GM21528 (cell line): ENCODE measurements at regions not wholly inside any gene's neighbourhood (a gene's known extent, or its start where the extent isn't known, plus 50 kb on each side); places are given as distances from the start of the nearest gene placed in this dataset.
"Not testable (repeated sequence)": the region's sequence is repeated elsewhere in the genome, so short reads cannot be mapped to it uniquely, and the experiment has no call there.

ENCODE experiments used
- ATAC-seq: cut with Tn5 transposase; IDR thresholded peaks from one replicate; pipeline ENCODE4 v1.9.1; 2021; ENCODE audit warnings: mild to moderate bottlenecking, moderate library complexity; ENCODE audit not compliant: unreplicated experiment, low FRiP score

DNA sequence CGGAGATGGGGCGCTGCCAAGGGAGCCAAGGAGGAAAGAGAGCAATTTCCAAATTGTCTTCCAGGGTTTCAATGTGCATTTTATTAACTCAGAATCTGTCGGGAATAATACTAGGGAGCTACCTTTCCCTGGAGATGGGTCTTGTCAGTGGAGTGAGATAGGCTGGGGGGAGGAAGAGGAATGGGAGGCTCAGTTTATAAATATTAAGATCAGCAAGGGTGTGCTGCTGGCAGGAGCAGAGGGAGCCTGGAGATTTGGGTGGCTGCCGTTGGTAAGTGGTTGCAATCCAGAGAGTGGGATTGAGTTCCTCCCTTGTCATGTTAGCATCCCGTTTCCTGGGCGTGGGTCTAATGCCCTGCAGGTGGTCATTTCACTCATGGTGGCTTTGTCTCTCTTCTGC lies 89.9 kb upstream of the ZNG1F start:
- not testable (repeated sequence) for ATAC-seq

DNA sequence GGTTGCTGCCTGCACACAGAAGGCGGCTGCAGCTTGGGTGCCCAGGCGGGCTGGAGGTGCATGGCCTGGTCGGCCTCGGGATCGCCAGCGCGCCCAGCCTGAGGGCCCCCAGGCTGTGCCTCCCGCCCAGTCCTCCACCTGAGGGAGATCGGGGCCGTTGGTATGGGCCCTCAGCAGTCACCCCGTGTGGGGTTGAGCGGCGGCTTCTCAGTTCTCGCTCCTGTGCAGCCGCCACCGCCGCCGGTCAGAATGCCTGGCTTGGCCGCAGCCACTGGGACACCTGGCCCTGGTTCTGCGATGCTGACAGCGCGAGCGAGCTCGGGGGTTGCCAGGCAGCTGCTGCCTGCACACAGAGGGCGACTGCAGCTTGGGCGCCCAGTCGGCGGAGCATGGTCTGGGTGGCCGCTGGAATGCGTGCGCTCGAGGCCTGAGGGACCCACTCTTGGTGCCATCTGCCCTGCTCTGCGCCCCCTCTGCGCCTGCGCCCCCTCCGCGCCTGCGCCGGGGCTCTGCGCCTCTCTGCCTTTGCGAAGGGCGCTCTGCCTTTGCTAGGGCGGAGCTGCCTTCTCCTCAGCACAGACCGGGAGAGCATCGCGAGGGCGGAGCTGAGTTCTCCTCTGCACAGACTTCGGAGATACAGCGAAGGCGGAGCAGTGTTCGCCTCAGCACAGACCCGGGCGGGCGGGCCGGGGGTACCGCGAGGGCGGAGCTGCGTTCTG lies 84.6 kb upstream of the ZNG1F start:
- peak; percentile 100 for ATAC-seq

DNA sequence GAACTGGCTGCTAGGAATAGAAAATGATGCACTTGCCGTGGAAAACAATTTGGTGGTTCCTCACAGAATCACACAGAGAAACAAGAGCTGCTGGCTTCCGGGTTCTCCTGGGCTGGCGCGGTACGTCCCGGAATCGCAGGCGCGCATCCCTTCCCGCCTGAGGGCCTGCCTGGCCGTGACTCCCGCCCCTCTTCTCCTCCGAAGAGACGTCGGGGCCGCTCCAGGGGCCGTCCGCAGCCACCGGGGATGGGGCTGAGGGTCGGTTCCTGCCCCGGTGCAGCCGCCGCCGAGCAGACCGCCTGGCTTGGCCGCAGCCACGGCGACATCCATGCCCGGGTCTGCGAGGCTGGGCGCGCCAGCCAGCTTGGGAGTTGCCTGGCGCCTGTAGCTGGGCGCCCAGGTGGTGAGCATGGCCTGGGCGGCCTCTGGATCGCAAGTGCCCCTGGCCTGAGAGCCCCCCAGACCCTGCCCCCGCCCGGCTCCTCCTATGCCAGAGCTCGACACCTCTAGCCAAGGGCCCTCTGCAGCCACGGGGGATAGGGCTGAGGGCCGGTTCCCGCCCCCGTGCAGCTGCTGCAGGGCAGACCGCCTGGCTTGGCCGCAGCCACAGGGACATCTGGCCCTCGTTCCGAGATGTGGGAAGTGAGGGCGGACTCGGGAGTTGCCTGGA lies 83.9 kb upstream of the ZNG1F start:
- ATAC-seq: peak; percentile 43

DNA sequence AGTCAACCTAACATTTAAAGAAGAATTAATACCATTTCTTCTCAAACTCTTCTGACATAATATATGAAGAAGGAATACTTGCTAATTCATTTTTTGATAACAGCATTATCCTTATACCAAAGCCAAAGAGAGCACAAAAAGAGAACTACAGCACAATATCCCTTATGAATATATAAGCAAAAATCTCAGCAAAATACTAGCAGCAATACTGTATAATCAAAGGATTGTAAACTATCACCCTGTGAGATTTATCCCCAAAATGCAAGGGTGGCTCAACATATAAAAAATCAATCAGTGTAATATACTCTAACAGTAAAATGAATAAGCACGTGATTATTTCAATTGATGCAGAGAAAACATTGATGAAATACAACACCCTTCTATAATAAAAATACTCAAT lies 81.9 kb upstream of the ZNG1F start:
- ATAC-seq: not testable (repeated sequence)

DNA sequence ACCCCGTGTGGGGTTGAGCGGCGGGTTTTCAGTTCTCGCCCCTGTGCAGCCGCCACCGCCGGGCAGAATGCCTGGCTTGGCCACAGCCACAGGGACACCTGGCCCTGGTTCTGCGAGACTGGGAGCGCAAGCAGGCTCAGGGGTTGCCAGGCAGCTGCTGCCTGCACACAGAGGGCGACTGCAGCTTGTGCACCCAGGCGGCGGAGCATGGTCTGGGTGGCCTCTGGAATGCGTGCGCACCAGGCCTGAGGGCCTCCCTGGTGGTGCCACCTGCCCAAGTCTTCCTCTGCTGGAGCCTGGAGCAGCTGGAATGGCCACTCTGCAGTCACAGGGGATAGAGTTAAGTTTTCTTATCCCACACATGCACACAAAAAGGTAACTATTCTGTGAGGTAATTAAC lies 80.4 kb upstream of the ZNG1F start:
- not testable (repeated sequence) for ATAC-seq

DNA sequence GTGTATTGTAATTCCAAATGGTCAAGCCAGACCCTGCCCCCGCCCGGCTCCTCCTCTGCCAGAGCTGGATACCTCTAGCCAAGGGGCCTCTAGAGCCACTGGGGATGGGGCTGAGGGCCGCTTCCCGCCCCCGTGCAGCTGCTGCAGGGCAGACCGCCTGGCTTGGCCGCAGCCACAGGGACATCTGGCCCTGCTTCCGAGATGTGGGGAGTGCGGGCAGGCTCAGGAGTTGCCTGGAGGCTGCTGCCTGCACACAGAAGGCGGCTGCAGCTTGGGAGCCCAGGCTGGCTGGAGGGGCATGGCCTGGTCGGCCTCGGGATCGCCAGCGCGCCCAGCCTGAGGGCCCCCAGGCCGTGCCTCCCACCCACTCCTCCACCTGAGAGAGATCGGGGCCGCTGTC lies 79.9 kb upstream of the ZNG1F start:
- ATAC-seq: not testable (repeated sequence)

DNA sequence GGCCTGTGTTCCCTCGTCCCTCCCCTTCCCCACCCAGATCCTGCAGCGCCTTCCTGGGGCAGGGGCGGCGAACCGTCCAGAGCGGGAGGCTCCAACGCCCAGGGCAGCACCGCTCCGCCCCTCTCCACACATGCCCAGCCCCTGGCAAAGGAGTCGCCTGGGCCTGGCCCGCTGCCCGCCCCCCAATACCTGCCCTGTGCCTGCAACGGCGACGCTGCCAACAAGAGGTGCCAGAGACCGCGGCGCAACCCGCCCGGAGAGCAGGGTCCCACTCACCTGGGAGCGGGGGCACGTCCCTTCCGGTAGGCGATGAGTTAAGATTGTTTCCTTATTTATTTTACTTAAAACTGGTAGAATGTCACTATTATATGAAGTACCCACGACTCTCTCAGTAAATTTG lies 77.5 kb upstream of the ZNG1F start:
- ATAC-seq: not testable (repeated sequence)

DNA sequence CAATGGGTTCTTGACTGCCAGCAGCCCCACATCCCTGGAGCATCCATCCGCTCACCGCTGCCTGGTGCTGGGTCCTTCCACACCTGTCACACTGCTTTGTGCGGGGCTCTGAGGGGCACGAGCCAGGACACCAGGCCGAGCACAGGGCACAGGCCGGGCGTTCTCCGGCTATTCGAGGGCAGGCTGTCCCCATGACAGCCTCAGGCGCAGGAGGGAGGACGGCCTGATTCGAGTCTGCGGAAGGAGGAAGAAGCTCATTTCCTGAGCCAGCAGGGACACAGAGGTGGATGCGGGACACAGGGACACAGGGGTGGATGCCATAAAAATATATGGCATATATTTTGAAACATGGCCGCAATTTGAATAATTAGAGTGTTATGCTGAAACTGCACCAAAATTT lies 76.9 kb upstream of the ZNG1F start:
- ATAC-seq: not testable (repeated sequence)

DNA sequence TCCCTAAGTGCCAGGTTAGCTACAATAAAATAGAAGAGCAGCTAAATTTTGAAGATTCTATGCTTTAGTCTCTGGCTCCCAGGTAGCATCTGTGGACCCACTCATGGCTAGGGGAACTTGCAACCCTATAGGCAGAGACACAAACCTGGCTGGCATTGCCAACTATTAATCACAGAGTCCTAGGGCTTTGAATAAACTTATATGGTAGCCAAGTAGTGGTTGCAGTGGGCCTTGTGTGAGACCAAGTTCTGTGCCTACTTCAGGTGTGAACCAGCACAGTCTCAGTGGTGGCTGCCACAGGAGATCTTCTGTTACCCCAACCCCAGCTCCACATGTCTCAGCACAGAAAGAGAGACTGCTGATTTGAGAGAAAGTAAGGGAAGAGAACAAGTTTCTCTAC lies 62.9 kb upstream of the ZNG1F start:
- ATAC-seq: not testable (repeated sequence)

DNA sequence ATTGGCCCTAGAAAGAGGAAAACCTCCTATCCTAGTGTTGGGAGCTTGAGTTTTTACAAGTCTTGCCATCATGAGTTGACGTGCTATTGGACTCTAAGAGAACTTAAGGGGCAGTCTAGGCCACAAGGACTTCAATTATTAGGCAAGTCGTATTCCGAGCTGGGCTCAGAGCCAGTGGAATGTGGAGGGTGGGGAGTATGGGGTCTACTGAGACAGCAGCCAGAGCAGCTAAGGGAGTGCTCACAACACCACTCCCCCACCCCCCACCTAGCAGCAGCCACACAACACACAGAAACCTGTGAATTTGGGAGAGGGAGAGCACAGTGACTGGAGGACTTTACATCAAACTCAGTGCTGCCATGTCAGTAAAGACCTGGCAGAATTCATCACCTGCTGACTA lies 62.0 kb upstream of the ZNG1F start:
- not testable (repeated sequence) for ATAC-seq

DNA sequence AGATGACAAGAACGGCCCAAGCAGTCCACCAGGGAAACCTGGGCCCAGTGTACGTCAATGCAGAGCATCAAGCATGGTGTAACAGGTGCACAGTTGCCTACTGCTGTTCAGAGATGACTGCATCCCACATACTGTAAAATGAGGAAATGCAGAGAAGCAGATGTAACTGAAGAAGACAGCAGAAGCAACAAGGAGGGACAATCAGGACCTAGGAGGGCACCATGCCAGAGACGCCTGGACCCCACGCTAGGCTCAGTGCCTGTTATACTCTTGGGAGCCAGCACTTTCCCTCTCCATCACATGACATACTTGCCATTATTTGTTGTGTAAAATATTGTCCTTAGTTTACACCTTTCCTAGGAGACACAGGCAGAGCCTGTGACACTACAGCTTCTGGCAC lies 57.6 kb upstream of the ZNG1F start:
- not testable (repeated sequence) for ATAC-seq
